ENCODE measurements at regions not wholly inside any gene's neighbourhood (a gene's known extent, or its start where the extent isn't known, plus 50 kb on each side); places are given as distances from the start of the nearest gene placed in this dataset.

DNA sequence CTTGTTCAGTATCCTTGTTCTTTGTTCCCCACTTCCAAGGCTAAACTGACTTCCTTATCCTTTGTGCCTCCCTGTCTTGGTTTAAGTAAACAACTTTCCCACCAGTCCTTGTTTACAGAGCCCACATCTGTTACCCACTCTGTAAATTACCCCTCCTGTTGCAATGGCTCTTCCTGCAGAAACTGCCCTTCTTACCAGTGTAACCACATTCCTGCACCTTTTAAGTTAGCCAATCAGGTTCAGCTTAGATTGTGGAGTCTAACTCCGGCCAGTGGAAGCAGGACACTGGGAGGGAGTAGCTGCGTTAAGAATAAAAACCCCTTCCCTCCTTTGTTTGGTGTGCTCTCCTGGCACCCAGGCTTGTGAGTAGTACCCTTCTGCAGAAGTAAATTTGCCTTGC lies 360.9 kb downstream of the PRDM5 start:
- Histone ChIP-seq H3K4me3 (ENCODE audit: control insufficient read depth in 2 of 3, extremely low read depth in 1 of 3, insufficient read depth in 2 of 3, low read depth in 1 of 3, low read length in 3 of 3) (no peak overlapping the region), H3K4me1 (ENCODE audit: control insufficient read depth, extremely low read depth, insufficient read depth, low read length) (no peaks in the 10 kb centered on the region), H3K79me2 (ENCODE audit: control insufficient read depth, insufficient read depth, low read length) (no peaks in the 10 kb centered on the region), H3K27ac (ENCODE audit: control insufficient read depth, insufficient read depth, low read length) (no peak overlapping the region), H3K27me3 (ENCODE audit: control insufficient read depth, extremely low read depth, insufficient read depth, low read length) (no peaks in the 10 kb centered on the region), H3K9me1 (ENCODE audit: control insufficient read depth, extremely low read depth, insufficient read depth, low read length) (no peaks in the 10 kb centered on the region), H2AFZ (ENCODE audit: control insufficient read depth, low read length) (no peak overlapping the region), H3K9me3 (ENCODE audit: control insufficient read depth, low read depth, low read length) (no peaks in the 10 kb centered on the region), H3K36me3 (ENCODE audit: control insufficient read depth in 2 of 2, extremely low read depth in 1 of 2, insufficient read depth in 2 of 2, low read length in 2 of 2) (no peaks in the 10 kb centered on the region), H4K20me1 (ENCODE audit: control insufficient read depth, extremely low read depth, insufficient read depth, low read length) (no peaks in the 10 kb centered on the region), H3K4me2 (ENCODE audit: control insufficient read depth, extremely low read depth, insufficient read depth, low read depth, low read length) (no peak overlapping the region), H3K9ac (ENCODE audit: control insufficient read depth, extremely low read depth, insufficient read depth, low read length) (no peak overlapping the region)
- DNase-seq (ENCODE audit: low read depth, low spot score) (no peak), FAIRE-seq (no peak)
- TF ChIP-seq, protein P1, sequence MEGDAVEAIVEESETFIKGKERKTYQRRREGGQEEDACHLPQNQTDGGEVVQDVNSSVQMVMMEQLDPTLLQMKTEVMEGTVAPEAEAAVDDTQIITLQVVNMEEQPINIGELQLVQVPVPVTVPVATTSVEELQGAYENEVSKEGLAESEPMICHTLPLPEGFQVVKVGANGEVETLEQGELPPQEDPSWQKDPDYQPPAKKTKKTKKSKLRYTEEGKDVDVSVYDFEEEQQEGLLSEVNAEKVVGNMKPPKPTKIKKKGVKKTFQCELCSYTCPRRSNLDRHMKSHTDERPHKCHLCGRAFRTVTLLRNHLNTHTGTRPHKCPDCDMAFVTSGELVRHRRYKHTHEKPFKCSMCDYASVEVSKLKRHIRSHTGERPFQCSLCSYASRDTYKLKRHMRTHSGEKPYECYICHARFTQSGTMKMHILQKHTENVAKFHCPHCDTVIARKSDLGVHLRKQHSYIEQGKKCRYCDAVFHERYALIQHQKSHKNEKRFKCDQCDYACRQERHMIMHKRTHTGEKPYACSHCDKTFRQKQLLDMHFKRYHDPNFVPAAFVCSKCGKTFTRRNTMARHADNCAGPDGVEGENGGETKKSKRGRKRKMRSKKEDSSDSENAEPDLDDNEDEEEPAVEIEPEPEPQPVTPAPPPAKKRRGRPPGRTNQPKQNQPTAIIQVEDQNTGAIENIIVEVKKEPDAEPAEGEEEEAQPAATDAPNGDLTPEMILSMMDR (optimal IDR thresholded peaks at IDR 0.05 in 1 of 3, IDR thresholded peaks at IDR 0.05 in 1 of 3, conservative IDR thresholded peaks at IDR 0.05 in 1 of 3; ENCODE audit: extremely low read depth in 1 of 3, insufficient read depth in 2 of 3, low read length in 3 of 3) = no peak
- TF ChIP-seq EZH2 (IDR thresholded peaks at IDR 0.05; ENCODE audit: low read length) = no peak
- dilution Hi-C loops (cut with MboI; ENCODE audit: extremely low pct_ligation_motif_present, low sequenced_read_pairs) = no loop called here

DNA sequence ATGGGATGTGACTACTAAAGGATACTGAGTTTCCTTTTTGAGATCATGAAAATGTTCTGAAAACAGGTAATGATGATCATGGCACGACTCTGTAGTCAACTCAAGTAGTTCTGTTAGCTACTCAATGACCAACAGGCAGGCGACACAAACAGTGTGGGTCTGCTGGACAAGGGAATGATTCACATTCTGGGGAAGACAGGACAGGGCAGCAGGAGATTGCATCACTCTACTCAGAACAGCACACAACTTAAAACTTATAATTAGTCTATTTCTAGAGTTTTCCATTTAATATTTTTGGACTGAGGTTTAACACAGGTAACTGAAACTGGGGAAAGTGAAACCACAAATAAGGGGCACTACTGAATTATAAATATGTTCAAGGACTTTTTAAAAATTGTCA lies 365.2 kb downstream of the PRDM5 start:
- Histone ChIP-seq H2AFZ (ENCODE audit: control insufficient read depth, low read length) (no peak overlapping the region), H3K27ac (ENCODE audit: control insufficient read depth, insufficient read depth, low read length) (no peak overlapping the region), H3K9me1 (ENCODE audit: control insufficient read depth, extremely low read depth, insufficient read depth, low read length) (no peaks in the 10 kb centered on the region), H3K36me3 (ENCODE audit: control insufficient read depth in 2 of 2, extremely low read depth in 1 of 2, insufficient read depth in 2 of 2, low read length in 2 of 2) (no peaks in the 10 kb centered on the region), H3K4me3 (ENCODE audit: control insufficient read depth in 2 of 3, extremely low read depth in 1 of 3, insufficient read depth in 2 of 3, low read depth in 1 of 3, low read length in 3 of 3) (no peak overlapping the region), H3K4me1 (ENCODE audit: control insufficient read depth, extremely low read depth, insufficient read depth, low read length) (no peaks in the 10 kb centered on the region), H4K20me1 (ENCODE audit: control insufficient read depth, extremely low read depth, insufficient read depth, low read length) (no peaks in the 10 kb centered on the region), H3K9ac (ENCODE audit: control insufficient read depth, extremely low read depth, insufficient read depth, low read length) (no peak overlapping the region), H3K27me3 (ENCODE audit: control insufficient read depth, extremely low read depth, insufficient read depth, low read length) (no peaks in the 10 kb centered on the region), H3K79me2 (ENCODE audit: control insufficient read depth, insufficient read depth, low read length) (no peaks in the 10 kb centered on the region), H3K9me3 (ENCODE audit: control insufficient read depth, low read depth, low read length) (peaks cover 2% of the 10 kb centered on the region), H3K4me2 (ENCODE audit: control insufficient read depth, extremely low read depth, insufficient read depth, low read depth, low read length) (no peak overlapping the region)
- FAIRE-seq (no peak), DNase-seq (ENCODE audit: low read depth, low spot score) (no peak)
- dilution Hi-C loops (cut with MboI; ENCODE audit: extremely low pct_ligation_motif_present, low sequenced_read_pairs) = no loop called here
- TF ChIP-seq EZH2 (IDR thresholded peaks at IDR 0.05; ENCODE audit: low read length) = no peak
- TF ChIP-seq, protein P1 (optimal IDR thresholded peaks at IDR 0.05 in 1 of 3, IDR thresholded peaks at IDR 0.05 in 1 of 3, conservative IDR thresholded peaks at IDR 0.05 in 1 of 3; ENCODE audit: extremely low read depth in 1 of 3, insufficient read depth in 2 of 3, low read length in 3 of 3) = no peak
